SU-DHL-6 (cell line): ENCODE measurements at regions not wholly inside any gene's neighbourhood (a gene's known extent, or its start where the extent isn't known, plus 50 kb on each side); places are given as distances from the start of the nearest gene placed in this dataset.

Source experiments
- H2AFZ ChIP-seq: fragments of 200-600 bp; sonication (generic); 2 replicates; pipeline ENCODE4 v1.6.1; 2014; ENCODE audit warnings: low read depth, mild to moderate bottlenecking, moderate library complexity, mixed read lengths, antibody characterized with exemption, low read length; ENCODE audit not compliant: severe bottlenecking
- H3F3A ChIP-seq: fragments of 200-600 bp; shearing (Covaris generic); 2 replicates; pipeline ENCODE4 v1.6.0; 2016; ENCODE audit warnings: antibody characterized with exemption, mild to moderate bottlenecking; ENCODE audit not compliant: insufficient read depth
- H3K27ac ChIP-seq: fragments of 200-600 bp; sonication (generic); 2 replicates; pipeline ENCODE4 v1.5.1; 2016; ENCODE audit warnings: low read depth, mild to moderate bottlenecking, low read length, moderate library complexity, mixed read lengths
- H3K27me3 ChIP-seq: fragments of 200-600 bp; sonication (generic), shearing (Covaris generic); 2 replicates; pipeline ENCODE4 v1.6.0; 2014; ENCODE audit warnings: mild to moderate bottlenecking, low read length
- H3K36me3 ChIP-seq: fragments of 200-600 bp; sonication (generic); 2 replicates; pipeline ENCODE4 v1.6.1; 2014; ENCODE audit warnings: mild to moderate bottlenecking, low read length, mixed read lengths
- H3K4me2 ChIP-seq: fragments of 300-600, 200-600 bp; shearing (Covaris generic), sonication (generic); 2 replicates; pipeline ENCODE4 v1.6.0; 2014; ENCODE audit warnings: low read length, low read depth, mild to moderate bottlenecking; ENCODE audit not compliant: poor library complexity, severe bottlenecking
- H3K4me3 ChIP-seq: fragments of 200-600 bp; sonication (generic); 2 replicates; pipeline ENCODE4 v1.5.1; 2014; ENCODE audit warnings: antibody characterized with exemption, low read length, mild to moderate bottlenecking, mixed read lengths; ENCODE audit not compliant: insufficient read depth, poor library complexity, severe bottlenecking
- H3K79me2 ChIP-seq: fragments of 200-600 bp; sonication (generic); 2 replicates; pipeline ENCODE4 v1.6.1; 2014; ENCODE audit warnings: mild to moderate bottlenecking, low read length, moderate library complexity; ENCODE audit not compliant: insufficient read depth
- H3K9ac ChIP-seq: fragments of 200-600 bp; sonication (generic); 2 replicates; pipeline ENCODE4 v1.7.0; 2014; ENCODE audit warnings: mild to moderate bottlenecking, low read length
- H3K9me2 ChIP-seq: fragments of 200-600 bp; sonication (generic); replicated peaks from 2 replicates; pipeline ENCODE4 v1.6.1; 2014; ENCODE audit warnings: low read length; ENCODE audit not compliant: insufficient read depth
- H3K9me3 ChIP-seq: fragments of 200-600 bp; sonication (generic); 2 replicates; pipeline ENCODE4 v1.6.1; 2014; ENCODE audit warnings: low read length, mixed read lengths; ENCODE audit not compliant: insufficient read depth
- H4K20me1 ChIP-seq: fragments of 200-600 bp; sonication (generic); 2 replicates; pipeline ENCODE4 v1.6.1; 2014; ENCODE audit warnings: low read depth, mild to moderate bottlenecking, antibody characterized with exemption, low read length, moderate library complexity, mixed read lengths
- CTCF ChIP-seq: fragments of 200-600 bp; sonication (generic); IDR thresholded peaks from one replicate; pipeline ENCODE4 v1.5.1; 2017; ENCODE audit warnings: antibody characterized with exemption, mild to moderate bottlenecking, low read length, moderate library complexity; ENCODE audit not compliant: insufficient read depth, poor library complexity, severe bottlenecking
- EZH2phosphoT487 ChIP-seq: fragments of 200-600 bp; sonication (generic), shearing (Covaris generic); conservative IDR thresholded peaks from 2 replicates; pipeline ENCODE4 v1.6.1; 2018; ENCODE audit warnings: mild to moderate bottlenecking, antibody characterized with exemption, low read length, moderate library complexity, mixed read lengths

- H3K27ac ChIP-seq: no peak overlapping the region
- TF ChIP-seq CTCF (no peak), EZH2phosphoT487 (no peak)
- no peaks in the 10 kb centered on the region for H4K20me1 ChIP-seq
- H3K9ac ChIP-seq: no peak overlapping the region
- no peaks in the 10 kb centered on the region for H3K9me2 ChIP-seq
- H2AFZ ChIP-seq: no peak overlapping the region
- H3K27me3 ChIP-seq: no peaks in the 10 kb centered on the region
- H3K79me2 ChIP-seq: no peaks in the 10 kb centered on the region
- no peaks in the 10 kb centered on the region for H3F3A ChIP-seq
- peaks cover 6% of the 10 kb centered on the region; the same call in 1 of the 2 replicates for H3K9me3 ChIP-seq
- H3K4me2 ChIP-seq: no peak overlapping the region
- no peaks in the 10 kb centered on the region for H3K36me3 ChIP-seq
- no peak overlapping the region for H3K4me3 ChIP-seq
Observed at GRCh38 chr13:80533175-80533574, 192.2 kb upstream of the SPRY2 start.

- H3K9me3 ChIP-seq: peaks cover 6% of the 10 kb centered on the region; the same call in 1 of the 2 replicates
- H3K36me3 ChIP-seq: no peaks in the 10 kb centered on the region
- H3K27ac ChIP-seq: no peak overlapping the region
- no peaks in the 10 kb centered on the region for H3K9me2 ChIP-seq
- H3K9ac ChIP-seq: no peak overlapping the region
- no peak overlapping the region for H3K4me3 ChIP-seq
- TF ChIP-seq EZH2phosphoT487: no peak
- no peak for TF ChIP-seq CTCF
- no peaks in the 10 kb centered on the region for H3K79me2 ChIP-seq
- no peaks in the 10 kb centered on the region for H3K27me3 ChIP-seq
- no peak overlapping the region for H3K4me2 ChIP-seq
- no peaks in the 10 kb centered on the region for H3F3A ChIP-seq
- H4K20me1 ChIP-seq: no peaks in the 10 kb centered on the region
- H2AFZ ChIP-seq: no peak overlapping the region
Observed at GRCh38 chr13:80530902-80531301, 190.0 kb upstream of the SPRY2 start.

GRCh38 chr13:80530191-80530590 is 189.3 kb upstream of the SPRY2 start:
- H3K27ac ChIP-seq: no peak overlapping the region

More at GRCh38 chr13:80530191-80530590, 189.3 kb upstream of the SPRY2 start:
- H4K20me1 ChIP-seq: no peaks in the 10 kb centered on the region
- H3K4me3 ChIP-seq: no peak overlapping the region
- no peak overlapping the region for H3K4me2 ChIP-seq
- H3K27me3 ChIP-seq: no peaks in the 10 kb centered on the region
- no peaks in the 10 kb centered on the region for H3K9me2 ChIP-seq
- no peaks in the 10 kb centered on the region for H3K36me3 ChIP-seq
- TF ChIP-seq CTCF: no peak
- TF ChIP-seq EZH2phosphoT487: no peak
- no peaks in the 10 kb centered on the region for H3K79me2 ChIP-seq
- H3K9me3 ChIP-seq: peaks cover 6% of the 10 kb centered on the region; the same call in 1 of the 2 replicates
- no peak overlapping the region for H3K9ac ChIP-seq
- no peak overlapping the region for H2AFZ ChIP-seq
- no peaks in the 10 kb centered on the region for H3F3A ChIP-seq
